CD8-positive, alpha-beta memory T cell (primary cell): ENCODE measurements at regions not wholly inside any gene's neighbourhood (a gene's known extent, or its start where the extent isn't known, plus 50 kb on each side); places are given as distances from the start of the nearest gene placed in this dataset.

Source experiments
- CTCF ChIA-PET: fragments of 350-600 bp; sonication (Branson Sonifier 250); formaldehyde crosslinking; loops from one replicate; lab custom pipeline; 2021; ENCODE audit warnings: antibody characterized with exemption; lab: Charles Lee
- POLR2A ChIA-PET: fragments of 350-600 bp; sonication (Branson Sonifier 250); formaldehyde crosslinking; loops from one replicate; lab custom pipeline; 2021; ENCODE audit warnings: antibody characterized with exemption; lab: Charles Lee
- DNase-seq, 5 donors: peaks; one replicate each; pipeline versions ENCODE4 v3.0.0 to v3.0.0-alpha.2; 2020 to 2022; ENCODE audit warnings: mixed read lengths in 1 of 5
- H3K27ac ChIP-seq: one replicate; pipeline ENCODE4 v1.7.0; 2013; ENCODE audit warnings: low read depth, mild to moderate bottlenecking, low read length, moderate library complexity
- H3K27me3 ChIP-seq: 2 replicates; pipeline ENCODE4 v1.7.0; 2013; ENCODE audit warnings: low read length, mild to moderate bottlenecking; ENCODE audit not compliant: insufficient read depth, poor library complexity, severe bottlenecking
- H3K36me3 ChIP-seq: 2 replicates; pipeline ENCODE4 v1.7.0; 2013; ENCODE audit warnings: mild to moderate bottlenecking, low read length, moderate library complexity; ENCODE audit not compliant: insufficient read depth
- H3K4me1 ChIP-seq: 2 replicates; pipeline ENCODE4 v1.7.0; 2013; ENCODE audit warnings: mild to moderate bottlenecking, low read length, moderate library complexity; ENCODE audit not compliant: insufficient read depth
- H3K4me3 ChIP-seq: 2 replicates; pipeline ENCODE4 v1.7.0; 2013; ENCODE audit warnings: mild to moderate bottlenecking, low read length
- H3K9me3 ChIP-seq: 2 replicates; pipeline ENCODE4 v1.7.0; 2013; ENCODE audit warnings: mild to moderate bottlenecking, low read length
- H3K27ac Mint-ChIP-seq, 8 donors: one replicate each; pipeline ENCODE4 v1.8.0; 2020 to 2021; ENCODE audit warnings: mixed read lengths in 8 of 8, mild to moderate bottlenecking in 6 of 8, inconsistent platforms in 3 of 8, moderate library complexity in 3 of 8
- H3K27me3 Mint-ChIP-seq, 2 donors: one replicate each; pipeline ENCODE4 v1.8.0; 2020 to 2021; ENCODE audit warnings: mixed read lengths in 2 of 2, mild to moderate bottlenecking in 1 of 2, moderate library complexity in 1 of 2
- H3K36me3 Mint-ChIP-seq, 3 donors: one replicate each; pipeline ENCODE4 v1.8.0; 2020 to 2021; ENCODE audit warnings: mixed read lengths in 3 of 3, inconsistent platforms in 1 of 3, mild to moderate bottlenecking in 1 of 3
- H3K4me1 Mint-ChIP-seq, 3 donors: one replicate each; pipeline ENCODE4 v1.8.0; 2020 to 2021; ENCODE audit warnings: mixed read lengths in 3 of 3, inconsistent platforms in 1 of 3, mild to moderate bottlenecking in 1 of 3
- H3K4me3 Mint-ChIP-seq, 7 donors: one replicate each; pipeline ENCODE4 v1.8.0; 2020 to 2021; ENCODE audit warnings: mixed read lengths in 7 of 7, mild to moderate bottlenecking in 6 of 7, moderate library complexity in 4 of 7, inconsistent platforms in 2 of 7
- H3K9me3 Mint-ChIP-seq, 5 donors: one replicate each; pipeline ENCODE4 v1.8.0; 2020 to 2022; ENCODE audit warnings: mixed read lengths in 5 of 5, mild to moderate bottlenecking in 3 of 5, moderate library complexity in 2 of 5, inconsistent platforms in 1 of 5

GRCh38 chr11:35087648-35088047 is 51.3 kb upstream of the CD44 start:
- Histone ChIP-seq H3K27ac (no peak overlapping the region), H3K4me1 (peaks cover 55% of the 10 kb centered on the region), H3K36me3 (no peaks in the 10 kb centered on the region), H3K4me3 (no peak overlapping the region), H3K27me3 (no peaks in the 10 kb centered on the region), H3K9me3 (no peaks in the 10 kb centered on the region)
- Mint-ChIP-seq H3K36me3 (no peaks in the 10 kb centered on the region), H3K4me3 (no peak overlapping the region), H3K9me3 (no peaks in the 10 kb centered on the region), H3K27me3 (peaks cover 0 to 2% of the 10 kb centered on the region in 2 donors), H3K4me1 (peaks cover 35 to 71% (median 66%) of the 10 kb centered on the region in 3 donors), H3K27ac (peak overlapping the region in 3 of 8 donors; percentile 52 to 71 (median 55))
- ChIA-PET CTCF (interaction anchor here (1.0 to 1.1 kb wide), 2 partner anchors 9 to 76 kb away, joined by 3 read pairs; no protein-coding TSS in a partner anchor), POLR2A (interaction anchor here (1.0 kb wide), 1 partner anchor 47 kb away, joined by 3 read pairs; no protein-coding TSS in a partner anchor)
- DNase-seq, result no peak

GRCh38 chr11:35088226-35088625 is 50.7 kb upstream of the CD44 start:
- ChIA-PET POLR2A (interaction anchor here (1.2 kb wide), 1 partner anchor 43 kb away, joined by 3 read pairs; no protein-coding TSS in a partner anchor), CTCF (interaction anchor here (1.1 kb wide), 1 partner anchor 10 kb away, joined by 3 read pairs; no protein-coding TSS in a partner anchor)
- Histone ChIP-seq H3K4me1 (peaks cover 49% of the 10 kb centered on the region), H3K27me3 (no peaks in the 10 kb centered on the region), H3K4me3 (no peak overlapping the region), H3K27ac (no peak overlapping the region), H3K9me3 (no peaks in the 10 kb centered on the region), H3K36me3 (no peaks in the 10 kb centered on the region)
- Mint-ChIP-seq H3K27ac (peak overlapping the region in 5 of 8 donors; percentile 13 to 73 (median 54)), H3K27me3 (peaks cover 0 to 2% of the 10 kb centered on the region in 2 donors), H3K36me3 (no peaks in the 10 kb centered on the region), H3K4me1 (peaks cover 29 to 65% (median 60%) of the 10 kb centered on the region in 3 donors), H3K4me3 (no peak overlapping the region), H3K9me3 (no peaks in the 10 kb centered on the region)
- DNase-seq, result no peak

GRCh38 chr11:35088676-35089075 is 50.3 kb upstream of the CD44 start:
- H3K4me3 Mint-ChIP-seq, result no peak overlapping the region
- peaks cover 0 to 2% of the 10 kb centered on the region in 2 donors for H3K27me3 Mint-ChIP-seq
- peaks cover 45% of the 10 kb centered on the region for H3K4me1 ChIP-seq

More at GRCh38 chr11:35088676-35089075, 50.3 kb upstream of the CD44 start:
- no peak overlapping the region for H3K27ac ChIP-seq
- no peaks in the 10 kb centered on the region for H3K36me3 Mint-ChIP-seq
- ChIA-PET POLR2A (interaction anchor here (1.2 kb wide), 1 partner anchor 43 kb away, joined by 3 read pairs; no protein-coding TSS in a partner anchor), CTCF (interaction anchor here (1.1 kb wide), 1 partner anchor 10 kb away, joined by 3 read pairs; no protein-coding TSS in a partner anchor)
- no peaks in the 10 kb centered on the region for H3K9me3 ChIP-seq
- peaks cover 25 to 61% (median 56%) of the 10 kb centered on the region in 3 donors for H3K4me1 Mint-ChIP-seq
- no peaks in the 10 kb centered on the region for H3K27me3 ChIP-seq
- DNase-seq, result no peak
- H3K4me3 ChIP-seq, result no peak overlapping the region
- no peaks in the 10 kb centered on the region for H3K9me3 Mint-ChIP-seq
- H3K36me3 ChIP-seq, result no peaks in the 10 kb centered on the region
- peak overlapping the region in 4 of 8 donors; percentile 12 to 73 (median 53) for H3K27ac Mint-ChIP-seq
